Loucy (cell line): ENCODE measurements at regions not wholly inside any gene's neighbourhood (a gene's known extent, or its start where the extent isn't known, plus 50 kb on each side); places are given as distances from the start of the nearest gene placed in this dataset.

Source experiments
- H2AFZ ChIP-seq: fragments of 200-600 bp; sonication (generic); 2 replicates; pipeline ENCODE4 v1.6.0; 2016; ENCODE audit warnings: antibody characterized with exemption, mild to moderate bottlenecking, low read length, moderate library complexity
- H3F3A ChIP-seq: fragments of 200-600 bp; 2 replicates; pipeline ENCODE4 v1.6.0; 2016; ENCODE audit warnings: antibody characterized with exemption, low read depth, mild to moderate bottlenecking
- H3K27me3 ChIP-seq: fragments of 200-600 bp; sonication (generic); 2 replicates; pipeline ENCODE4 v1.6.1; 2014; ENCODE audit warnings: low read length, mild to moderate bottlenecking; ENCODE audit not compliant: insufficient read depth, poor library complexity, severe bottlenecking
- H3K36me3 ChIP-seq: fragments of 200-600 bp; sonication (generic); 2 replicates; pipeline ENCODE4 v1.6.1; 2016; ENCODE audit warnings: low read length; ENCODE audit not compliant: insufficient read depth
- H3K4me1 ChIP-seq: fragments of 200-600 bp; sonication (generic); 2 replicates; pipeline ENCODE4 v1.5.1; 2014; ENCODE audit warnings: low read length, mild to moderate bottlenecking; ENCODE audit not compliant: insufficient read depth, poor library complexity, severe bottlenecking
- H3K4me2 ChIP-seq: fragments of 200-600 bp; sonication (generic); 2 replicates; pipeline ENCODE4 v1.6.0; 2014; ENCODE audit warnings: antibody characterized with exemption, low read length, low read depth, mild to moderate bottlenecking; ENCODE audit not compliant: poor library complexity, severe bottlenecking
- H3K4me3 ChIP-seq: fragments of 200-600 bp; sonication (generic); 2 replicates; pipeline ENCODE4 v1.5.1; 2014; ENCODE audit warnings: low read length, mild to moderate bottlenecking, mixed read lengths; ENCODE audit not compliant: poor library complexity, severe bottlenecking
- H3K79me2 ChIP-seq: fragments of 200-600 bp; sonication (generic); 2 replicates; pipeline ENCODE4 v1.6.1; 2014; ENCODE audit warnings: low read length; ENCODE audit not compliant: insufficient read depth
- H3K9ac ChIP-seq: fragments of 200-600 bp; sonication (generic); 2 replicates; pipeline ENCODE4 v1.6.0; 2014; ENCODE audit warnings: mild to moderate bottlenecking, low read depth, low read length, moderate library complexity; ENCODE audit not compliant: poor library complexity, severe bottlenecking
- H3K9me2 ChIP-seq: fragments of 200-600 bp; sonication (generic); replicated peaks from 2 replicates; pipeline ENCODE4 v1.6.1; 2016; ENCODE audit warnings: low read depth, low read length, mixed read lengths
- H3K9me3 ChIP-seq: fragments of 200-600 bp; sonication (generic); 2 replicates; pipeline ENCODE4 v1.6.1; 2014; ENCODE audit warnings: mild to moderate bottlenecking, antibody characterized with exemption, low read length, low read depth; ENCODE audit not compliant: insufficient read depth
- H4K20me1 ChIP-seq: fragments of 200-600 bp; sonication (generic); 2 replicates; pipeline ENCODE4 v1.6.0; 2014; ENCODE audit warnings: antibody characterized with exemption, low read length, mild to moderate bottlenecking; ENCODE audit not compliant: insufficient read depth, poor library complexity, severe bottlenecking
- CTCF ChIP-seq: fragments of 200-600 bp; sonication (generic); conservative IDR thresholded peaks from 2 replicates; pipeline ENCODE4 v1.5.1; 2014; ENCODE audit warnings: mild to moderate bottlenecking, antibody characterized with exemption, low read length
- EZH2phosphoT487 ChIP-seq: fragments of 200-600 bp; IDR thresholded peaks from 2 replicates; pipeline ENCODE4 v1.6.1; 2018; ENCODE audit warnings: antibody characterized with exemption, mild to moderate bottlenecking, moderate library complexity, borderline replicate concordance

GRCh38 chr3:117287602-117288001 is 578.0 kb downstream of the TUSC7 start:
- H3K36me3 ChIP-seq, result no peaks in the 10 kb centered on the region
- H2AFZ ChIP-seq, result no peak overlapping the region
- no peaks in the 10 kb centered on the region for H3K79me2 ChIP-seq
- no peak for TF ChIP-seq EZH2phosphoT487
- TF ChIP-seq CTCF, result no peak
- H3K4me1 ChIP-seq, result no peaks in the 10 kb centered on the region
- H3K4me3 ChIP-seq, result no peak overlapping the region
- H3K9me2 ChIP-seq, result no peaks in the 10 kb centered on the region
- H4K20me1 ChIP-seq, result no peaks in the 10 kb centered on the region
- no peak overlapping the region for H3K9ac ChIP-seq
- no peaks in the 10 kb centered on the region for H3F3A ChIP-seq
- H3K9me3 ChIP-seq, result no peaks in the 10 kb centered on the region
- no peaks in the 10 kb centered on the region for H3K27me3 ChIP-seq
- H3K4me2 ChIP-seq, result no peak overlapping the region

- no peak overlapping the region for H3K9ac ChIP-seq
- no peaks in the 10 kb centered on the region for H4K20me1 ChIP-seq
- H3K4me3 ChIP-seq, result no peak overlapping the region
- TF ChIP-seq CTCF (no peak), EZH2phosphoT487 (no peak)
- no peak overlapping the region for H3K4me2 ChIP-seq
- H3K27me3 ChIP-seq, result no peaks in the 10 kb centered on the region
- no peaks in the 10 kb centered on the region for H3K9me3 ChIP-seq
- no peaks in the 10 kb centered on the region for H3K79me2 ChIP-seq
- no peak overlapping the region for H2AFZ ChIP-seq
- H3K9me2 ChIP-seq, result no peaks in the 10 kb centered on the region
- no peaks in the 10 kb centered on the region for H3K4me1 ChIP-seq
- H3F3A ChIP-seq, result no peaks in the 10 kb centered on the region
- no peaks in the 10 kb centered on the region for H3K36me3 ChIP-seq
These were observed 581.9 kb downstream of the TUSC7 start for GRCh38 chr3:117291476-117291875.

GRCh38 chr3:117297065-117297464 is 587.5 kb downstream of the TUSC7 start:
- Histone ChIP-seq H3K36me3 (no peaks in the 10 kb centered on the region), H3K4me1 (no peaks in the 10 kb centered on the region), H3F3A (no peaks in the 10 kb centered on the region), H3K79me2 (no peaks in the 10 kb centered on the region), H2AFZ (no peak overlapping the region), H4K20me1 (no peaks in the 10 kb centered on the region), H3K27me3 (no peaks in the 10 kb centered on the region), H3K4me3 (no peak overlapping the region), H3K9me2 (no peaks in the 10 kb centered on the region), H3K4me2 (no peak overlapping the region), H3K9ac (no peak overlapping the region), H3K9me3 (no peaks in the 10 kb centered on the region)
- TF ChIP-seq EZH2phosphoT487 (no peak), CTCF (no peak)
